ENCODE measurements at regions not wholly inside any gene's neighbourhood (a gene's known extent, or its start where the extent isn't known, plus 50 kb on each side); places are given as distances from the start of the nearest gene placed in this dataset.

DNA sequence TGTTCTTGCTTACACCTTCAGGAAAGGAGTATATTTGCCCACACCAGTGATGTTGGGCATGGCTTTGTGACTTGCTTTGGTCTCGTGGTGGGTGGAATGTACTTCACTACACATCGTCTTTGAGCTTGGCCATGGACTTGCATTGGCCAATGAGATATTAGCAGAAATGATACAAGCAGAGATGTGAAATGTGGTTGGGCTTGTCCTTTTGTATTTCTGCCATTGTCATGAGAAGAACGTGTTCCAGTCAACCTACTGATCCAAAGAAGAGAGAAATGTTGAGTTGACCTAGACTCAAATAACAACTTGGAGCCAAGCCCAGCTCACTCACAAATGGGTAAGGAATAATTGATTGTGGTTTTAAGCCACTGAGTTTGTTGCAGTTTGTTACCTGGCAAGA is 138.4 kb upstream of the ARX start:
- no peak overlapping the region for H3K27ac ChIP-seq (ENCODE audit: extremely low read length, insufficient read depth, low read length)
- H3K27me3 ChIP-seq (ENCODE audit: control insufficient read depth in 1 of 2, insufficient read depth in 2 of 2, low read length in 2 of 2), result no peaks in the 10 kb centered on the region
- DNase-seq (ENCODE audit: low spot score) (no peak), FAIRE-seq (no peak), ATAC-seq (no peak)
- in situ Hi-C loops (cut with HindIII; ENCODE audit: extremely low pct_ligation_motif_present, low pct_unique_long_range_greater_than_20kb) (no loop called here), intact Hi-C loops (cut with micrococcal nuclease; ENCODE audit: unreplicated experiment) (no loop called here)
- H4K20me1 ChIP-seq (ENCODE audit: insufficient read depth, low read length), result no peaks in the 10 kb centered on the region
- H3K36me3 ChIP-seq (replicated peaks in 1 of 2; ENCODE audit: control insufficient read depth in 1 of 2, insufficient read depth in 2 of 2, low read length in 2 of 2), result no peaks in the 10 kb centered on the region
- 27% methylated on average over 3 of the region's 3 CpGs for WGBS (ENCODE audit: low lambda C conversion rate)
- no peak overlapping the region for H2AFZ ChIP-seq (ENCODE audit: low read length)
- no peaks in the 10 kb centered on the region for H3K9me3 ChIP-seq (ENCODE audit: low read length)
- H3K9ac ChIP-seq (ENCODE audit: insufficient read depth, low read depth, low read length), result no peak overlapping the region
- no peaks in the 10 kb centered on the region for H3K4me1 ChIP-seq (ENCODE audit: insufficient read depth, low read length)
- no peaks in the 10 kb centered on the region for H3K79me2 ChIP-seq (ENCODE audit: insufficient read depth, low read length)
- no peak overlapping the region for H3K4me3 ChIP-seq (replicated peaks in 1 of 3; ENCODE audit: insufficient read depth in 1 of 3, low read depth in 2 of 3, low read length in 3 of 3)
- no peak for TF ChIP-seq EP300 (IDR thresholded peaks at IDR 0.05; ENCODE audit: low read depth in 2 of 2, low read length in 2 of 2)
- no peak for TF ChIP-seq EP300 (CRISPR knock-in tag; IDR thresholded peaks at IDR 0.05; ENCODE audit: borderline replicate concordance)
- ChIA-PET CTCF (ENCODE audit: low intra/inter-chr PET ratio, low total read pairs) (no interaction called here), POLR2A (no interaction called here)
- BruUV-seq (replicated peaks), result no TSS peak
- no peak overlapping the region for H3K4me2 ChIP-seq (ENCODE audit: low read depth, low read length)

DNA sequence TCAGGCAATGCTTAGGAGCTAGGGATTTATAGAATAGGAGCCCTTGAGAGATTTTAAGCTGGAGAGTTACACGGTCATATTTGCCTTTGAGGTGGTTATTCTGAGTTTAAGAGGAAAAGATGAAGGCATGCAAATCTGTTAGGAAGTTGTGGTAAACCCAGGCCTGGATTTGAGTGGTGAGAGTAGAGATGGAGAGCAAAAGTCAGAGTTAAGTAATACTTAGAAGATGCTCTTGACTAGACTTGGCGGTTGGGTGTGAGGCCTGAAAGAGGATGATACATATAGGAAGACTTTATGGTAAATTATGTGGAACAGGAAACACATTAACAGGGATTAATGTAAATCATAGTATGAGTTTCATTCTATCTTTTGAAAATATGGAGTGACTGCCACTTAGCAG is 136.0 kb upstream of the ARX start:
- no peaks in the 10 kb centered on the region for H3K79me2 ChIP-seq (ENCODE audit: insufficient read depth, low read length)
- in situ Hi-C loops (cut with HindIII; ENCODE audit: extremely low pct_ligation_motif_present, low pct_unique_long_range_greater_than_20kb), result no loop called here
- no peak overlapping the region for H2AFZ ChIP-seq (ENCODE audit: low read length)
- H3K4me3 ChIP-seq (replicated peaks in 1 of 3; ENCODE audit: insufficient read depth in 1 of 3, low read depth in 2 of 3, low read length in 3 of 3), result no peak overlapping the region
- POLR2A ChIA-PET, result no interaction called here
- WGBS (ENCODE audit: low lambda C conversion rate), result 0% methylated on average over 2 of the region's 2 CpGs
- FAIRE-seq (no peak), DNase-seq (ENCODE audit: low spot score) (no peak), ATAC-seq (no peak)
- no peak overlapping the region for H3K9ac ChIP-seq (ENCODE audit: insufficient read depth, low read depth, low read length)
- no peaks in the 10 kb centered on the region for H3K4me1 ChIP-seq (ENCODE audit: insufficient read depth, low read length)
- CTCF ChIA-PET (ENCODE audit: low intra/inter-chr PET ratio, low total read pairs), result no interaction called here
- TF ChIP-seq PRMT3 (CRISPR knock-in tag; IDR thresholded peaks at IDR 0.05; ENCODE audit: borderline replicate concordance, low read depth) (no peak), SRSF4 (IDR thresholded peaks at IDR 0.05; ENCODE audit: low read depth, low read length, poor library complexity, severe bottlenecking) (no peak), ZNF446 (CRISPR knock-in tag; IDR thresholded peaks at IDR 0.05) (no peak)
- H3K27me3 ChIP-seq (ENCODE audit: control insufficient read depth in 1 of 2, insufficient read depth in 2 of 2, low read length in 2 of 2), result no peaks in the 10 kb centered on the region
- no TSS peak for BruUV-seq (replicated peaks)
- no peaks in the 10 kb centered on the region for H4K20me1 ChIP-seq (ENCODE audit: insufficient read depth, low read length)
- intact Hi-C loops (cut with micrococcal nuclease; ENCODE audit: unreplicated experiment), result no loop called here
- no peak overlapping the region for H3K27ac ChIP-seq (ENCODE audit: extremely low read length, insufficient read depth, low read length)
- H3K36me3 ChIP-seq (replicated peaks in 1 of 2; ENCODE audit: control insufficient read depth in 1 of 2, insufficient read depth in 2 of 2, low read length in 2 of 2), result no peaks in the 10 kb centered on the region
- no peaks in the 10 kb centered on the region for H3K9me3 ChIP-seq (ENCODE audit: low read length)
- no peak overlapping the region for H3K4me2 ChIP-seq (ENCODE audit: low read depth, low read length)

All from HepG2 (cell line).